Gastrocnemius medialis (tissue), 4 donors: ENCODE measurements at regions not wholly inside any gene's neighbourhood (a gene's known extent, or its start where the extent isn't known, plus 50 kb on each side); places are given as distances from the start of the nearest gene placed in this dataset.

Experiments
- ATAC-seq, 2 donors: fragments of 150-250 bp; one replicate each; pipeline ENCODE4 v1.9.1; 2016
- DNase-seq, 2 donors: peaks; one replicate each; pipeline ENCODE4 v3.0.0-alpha.2; 2019
- H3K27ac ChIP-seq, 4 donors: fragments of 200-600 bp; sonication (generic); 1 replicate in 1 of 4; 2 replicates in 3 of 4; pipeline ENCODE4 v1.5.1; 2016 to 2018; ENCODE audit warnings: mild to moderate bottlenecking in 2 of 4, moderate library complexity in 1 of 4
- H3K27me3 ChIP-seq, 3 donors: fragments of 200-600 bp; sonication (generic) in 2 of 3; 1 replicate in 1 of 3; 2 replicates in 2 of 3; pipeline versions ENCODE4 v1.5.1 to v1.6.0; 2016 to 2019; ENCODE audit warnings: mild to moderate bottlenecking in 1 of 3, moderate library complexity in 1 of 3
- H3K36me3 ChIP-seq, 2 donors: fragments of 200-600 bp; sonication (generic) in 1 of 2; one replicate each; pipeline ENCODE4 v1.5.1; 2017 to 2018
- H3K4me1 ChIP-seq, 2 donors: fragments of 200-600 bp; sonication (generic) in 1 of 2; one replicate each; pipeline ENCODE4 v1.5.1; 2016 to 2017; ENCODE audit warnings: mild to moderate bottlenecking in 2 of 2
- H3K4me3 ChIP-seq, 4 donors: fragments of 200-600 bp; sonication (generic) in 3 of 4; 1 replicate in 1 of 4; 2 replicates in 3 of 4; pipeline ENCODE4 v1.5.1; 2016 to 2019; ENCODE audit warnings: mild to moderate bottlenecking in 2 of 4
- H3K9me3 ChIP-seq, 3 donors: fragments of 200-600 bp; sonication (generic) in 2 of 3; 1 replicate in 1 of 3; 2 replicates in 2 of 3; pipeline ENCODE4 v1.5.1; 2016 to 2019
- POLR2A ChIP-seq, 2 donors: fragments of 450-650 bp; IDR thresholded peaks; one replicate each; pipeline ENCODE4 v1.6.1; 2017; ENCODE audit warnings: antibody characterized with exemption in 2 of 2, mild to moderate bottlenecking in 2 of 2, moderate library complexity in 2 of 2
- in situ Hi-C, 4 donors: fragments of 200-750 bp; cut with MboI; loops; one replicate each; pipeline versions ENCODE4 v1.15.0 to v1.8.0; 2017; ENCODE audit warnings: low sequenced_read_pairs in 4 of 4
- intact Hi-C: fragments of 100-400 bp; cut with DNase I; formaldehyde crosslinking; loops from one replicate; pipeline ENCODE4 v1.15.1; 2023; ENCODE audit warnings: low total_unique reads
- TF ChIP-seq, protein P1 (sequence below), 5 experiments: fragments of 450-650 bp in 3 of 5; fragments of 200-600 bp in 2 of 5; sonication (generic) in 2 of 5; IDR thresholded peaks in 4 of 5; conservative IDR thresholded peaks in 1 of 5; 1 replicate in 4 of 5; 2 replicates in 1 of 5; pipeline ENCODE4 v1.5.1; 2016 to 2019; ENCODE audit warnings: antibody characterized with exemption in 5 of 5, mild to moderate bottlenecking in 3 of 5, moderate library complexity in 3 of 5

DNA sequence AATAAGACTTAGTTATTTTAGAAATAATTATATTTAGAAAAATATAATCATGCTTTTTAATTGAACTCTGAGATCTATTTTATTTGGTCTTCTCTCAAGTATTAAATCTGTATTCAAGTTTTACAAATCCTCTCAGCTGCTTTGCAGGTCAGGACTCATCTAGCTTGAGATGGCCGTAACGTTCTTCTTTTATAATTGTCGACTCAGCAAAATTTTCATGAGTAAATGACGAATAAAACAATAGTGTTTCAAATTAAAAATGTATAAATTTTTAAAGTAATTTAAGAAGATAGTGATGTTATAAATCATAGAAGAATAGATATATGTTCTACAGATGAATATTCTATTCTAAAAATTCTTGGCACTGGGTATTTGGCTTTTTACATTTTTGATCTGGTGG is 957.1 kb upstream of the EYS start:
- intact Hi-C loops: no loop called here
- no peak for TF ChIP-seq POLR2A (IDR thresholded peaks at IDR 0.05)
- TF ChIP-seq, protein P1, sequence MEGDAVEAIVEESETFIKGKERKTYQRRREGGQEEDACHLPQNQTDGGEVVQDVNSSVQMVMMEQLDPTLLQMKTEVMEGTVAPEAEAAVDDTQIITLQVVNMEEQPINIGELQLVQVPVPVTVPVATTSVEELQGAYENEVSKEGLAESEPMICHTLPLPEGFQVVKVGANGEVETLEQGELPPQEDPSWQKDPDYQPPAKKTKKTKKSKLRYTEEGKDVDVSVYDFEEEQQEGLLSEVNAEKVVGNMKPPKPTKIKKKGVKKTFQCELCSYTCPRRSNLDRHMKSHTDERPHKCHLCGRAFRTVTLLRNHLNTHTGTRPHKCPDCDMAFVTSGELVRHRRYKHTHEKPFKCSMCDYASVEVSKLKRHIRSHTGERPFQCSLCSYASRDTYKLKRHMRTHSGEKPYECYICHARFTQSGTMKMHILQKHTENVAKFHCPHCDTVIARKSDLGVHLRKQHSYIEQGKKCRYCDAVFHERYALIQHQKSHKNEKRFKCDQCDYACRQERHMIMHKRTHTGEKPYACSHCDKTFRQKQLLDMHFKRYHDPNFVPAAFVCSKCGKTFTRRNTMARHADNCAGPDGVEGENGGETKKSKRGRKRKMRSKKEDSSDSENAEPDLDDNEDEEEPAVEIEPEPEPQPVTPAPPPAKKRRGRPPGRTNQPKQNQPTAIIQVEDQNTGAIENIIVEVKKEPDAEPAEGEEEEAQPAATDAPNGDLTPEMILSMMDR (IDR thresholded peaks at IDR 0.05 in 4 of 5, conservative IDR thresholded peaks at IDR 0.05 in 1 of 5): no peak
- DNase-seq: no peak
- Histone ChIP-seq H3K36me3 (no peaks in the 10 kb centered on the region), H3K27ac (no peak overlapping the region), H3K4me1 (no peaks in the 10 kb centered on the region), H3K27me3 (no peaks in the 10 kb centered on the region), H3K9me3 (no peaks in the 10 kb centered on the region), H3K4me3 (no peak overlapping the region)
- ATAC-seq: no peak
- in situ Hi-C loops: no loop called here

DNA sequence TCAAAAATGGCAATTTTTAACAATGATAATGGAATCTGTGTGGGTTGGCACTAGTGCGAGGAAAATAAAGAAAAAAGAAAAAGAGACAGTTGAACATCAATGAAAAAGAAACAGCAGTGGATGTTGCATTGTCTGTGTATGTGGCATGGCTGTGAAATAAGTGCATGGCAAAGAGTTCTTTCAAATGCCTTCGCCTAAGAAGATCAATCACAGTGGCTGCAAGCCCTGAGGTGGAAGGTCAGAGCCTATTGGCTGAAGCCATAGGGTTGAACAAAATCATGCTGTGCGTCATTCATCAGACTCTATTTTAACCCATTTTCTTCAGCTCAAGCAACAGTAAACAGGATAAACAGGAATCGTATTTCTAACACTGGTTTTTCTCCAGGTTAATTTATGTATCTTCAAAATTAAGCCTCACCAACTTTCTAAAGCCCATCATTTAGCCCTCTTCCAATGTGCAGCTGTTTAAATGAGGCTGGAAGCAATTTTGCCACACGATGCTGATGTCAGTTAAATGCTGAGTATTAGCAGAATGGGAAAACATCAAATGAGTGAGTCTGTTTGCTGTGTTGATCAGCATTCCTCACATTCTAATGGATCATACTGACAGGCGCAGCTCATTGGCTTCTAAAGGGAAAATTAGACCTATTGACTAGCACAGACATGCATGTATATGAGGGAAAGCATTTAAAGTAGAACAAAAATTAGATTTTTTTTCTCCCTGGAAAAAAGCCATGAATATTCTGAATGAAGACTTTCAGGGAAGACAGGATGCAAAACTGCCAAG is 955.9 kb upstream of the EYS start:
- no peaks in the 10 kb centered on the region for H3K27me3 ChIP-seq
- in situ Hi-C loops (no loop called here), intact Hi-C loops (no loop called here)
- no peak overlapping the region for H3K4me3 ChIP-seq
- no peaks in the 10 kb centered on the region for H3K36me3 ChIP-seq
- DNase-seq (no peak), ATAC-seq (no peak)
- TF ChIP-seq POLR2A (IDR thresholded peaks at IDR 0.05): no peak
- TF ChIP-seq, protein P1 (IDR thresholded peaks at IDR 0.05 in 4 of 5, conservative IDR thresholded peaks at IDR 0.05 in 1 of 5): no peak
- no peaks in the 10 kb centered on the region for H3K4me1 ChIP-seq
- H3K9me3 ChIP-seq: no peaks in the 10 kb centered on the region
- no peak overlapping the region for H3K27ac ChIP-seq

DNA sequence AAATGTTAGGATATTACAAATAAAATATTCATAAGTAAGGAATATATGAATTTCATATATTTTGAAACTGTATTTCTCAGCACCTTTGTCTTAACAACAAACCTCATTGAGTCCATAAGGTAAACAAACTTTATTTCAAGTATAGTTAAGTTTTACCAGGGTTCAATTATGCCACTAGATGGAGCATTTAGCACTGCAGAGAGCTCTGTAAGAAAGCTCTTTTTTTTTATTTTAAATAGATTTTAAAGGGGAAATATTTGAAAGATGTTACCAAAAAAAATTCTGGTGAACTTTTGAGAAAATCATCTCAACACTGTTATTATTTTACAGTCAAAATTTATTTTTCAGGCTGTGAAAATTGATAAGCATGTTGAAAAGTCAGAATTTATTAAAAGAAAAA is 955.2 kb upstream of the EYS start:
- ATAC-seq (no peak), DNase-seq (no peak)
- no peak overlapping the region for H3K27ac ChIP-seq
- no peaks in the 10 kb centered on the region for H3K9me3 ChIP-seq
- no peaks in the 10 kb centered on the region for H3K4me1 ChIP-seq
- H3K36me3 ChIP-seq: no peaks in the 10 kb centered on the region
- H3K4me3 ChIP-seq: no peak overlapping the region
- intact Hi-C loops (no loop called here), in situ Hi-C loops (no loop called here)
- no peaks in the 10 kb centered on the region for H3K27me3 ChIP-seq
- no peak for TF ChIP-seq POLR2A (IDR thresholded peaks at IDR 0.05)
- TF ChIP-seq, protein P1 (IDR thresholded peaks at IDR 0.05 in 4 of 5, conservative IDR thresholded peaks at IDR 0.05 in 1 of 5): no peak

DNA sequence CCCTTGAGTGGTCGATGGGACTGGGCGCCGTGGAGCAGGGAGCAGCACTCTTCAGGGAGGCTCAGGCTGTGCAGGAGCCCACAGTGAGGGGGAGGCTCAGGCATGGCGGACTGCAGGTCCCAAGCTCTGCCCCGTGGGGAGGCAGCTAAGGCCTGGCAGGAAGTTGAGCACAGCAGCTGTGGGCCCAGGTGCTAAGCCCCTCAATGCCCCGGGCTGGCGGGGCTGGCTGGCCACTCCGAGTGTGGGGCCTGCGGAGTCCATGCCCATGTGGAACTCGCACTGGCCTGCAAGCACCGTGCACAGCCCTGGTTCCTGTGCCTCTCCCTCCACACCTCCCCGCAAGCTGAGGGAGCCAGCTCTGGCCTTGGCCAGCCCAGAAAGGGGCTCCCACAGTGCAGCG is 948.4 kb upstream of the EYS start:
- ATAC-seq (no peak), DNase-seq (no peak)
- Histone ChIP-seq H3K27ac (no peak overlapping the region), H3K9me3 (no peaks in the 10 kb centered on the region), H3K4me1 (no peaks in the 10 kb centered on the region), H3K36me3 (no peaks in the 10 kb centered on the region), H3K4me3 (no peak overlapping the region), H3K27me3 (no peaks in the 10 kb centered on the region)
- TF ChIP-seq, protein P1 (IDR thresholded peaks at IDR 0.05 in 4 of 5, conservative IDR thresholded peaks at IDR 0.05 in 1 of 5): no peak
- TF ChIP-seq POLR2A (IDR thresholded peaks at IDR 0.05): no peak
- intact Hi-C loops (no loop called here), in situ Hi-C loops (no loop called here)

DNA sequence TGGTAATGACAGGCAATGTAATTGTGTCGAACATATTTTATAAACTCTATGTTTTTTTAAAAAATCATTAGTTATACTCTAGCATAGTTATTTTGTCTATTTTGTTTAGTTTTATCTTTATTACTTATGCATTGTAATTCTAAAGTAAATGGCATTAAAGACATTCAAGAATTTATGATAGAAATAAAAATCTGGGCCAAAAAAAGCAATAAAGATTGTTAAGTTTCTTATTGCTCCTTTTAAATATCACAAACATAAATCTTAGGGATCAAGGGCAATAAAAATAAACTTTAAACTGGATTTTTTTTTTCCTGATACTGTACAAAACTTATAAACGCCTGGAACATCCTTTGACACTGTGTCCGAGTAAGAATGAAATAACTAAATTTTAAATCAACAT is 931.5 kb upstream of the EYS start:
- TF ChIP-seq POLR2A (IDR thresholded peaks at IDR 0.05): no peak
- TF ChIP-seq, protein P1 (IDR thresholded peaks at IDR 0.05 in 4 of 5, conservative IDR thresholded peaks at IDR 0.05 in 1 of 5): no peak
- H3K36me3 ChIP-seq: no peaks in the 10 kb centered on the region
- ATAC-seq: no peak
- no peak overlapping the region for H3K4me3 ChIP-seq
- no peak overlapping the region for H3K27ac ChIP-seq
- no peaks in the 10 kb centered on the region for H3K4me1 ChIP-seq
- intact Hi-C loops (no loop called here), in situ Hi-C loops (no loop called here)
- DNase-seq: no peak
- no peaks in the 10 kb centered on the region for H3K27me3 ChIP-seq
- H3K9me3 ChIP-seq: no peaks in the 10 kb centered on the region
